Ovary (tissue), 3 donors: ENCODE measurements at regions not wholly inside any gene's neighbourhood (a gene's known extent, or its start where the extent isn't known, plus 50 kb on each side); places are given as distances from the start of the nearest gene placed in this dataset.

Experiments
- EP300 ChIP-seq: sonication (generic); formaldehyde crosslinking; IDR thresholded peaks from one replicate; pipeline ENCODE4 v1.6.1; 2017; ENCODE audit warnings: antibody characterized with exemption
- POLR2A ChIP-seq: fragments of 450-650 bp; IDR thresholded peaks from one replicate; pipeline ENCODE4 v1.6.1; 2017; ENCODE audit warnings: antibody characterized with exemption, mild to moderate bottlenecking, moderate library complexity
- TF ChIP-seq, protein P1 (sequence below), 3 donors: fragments of 450-650 bp in 2 of 3; fragments of 200-600 bp in 1 of 3; IDR thresholded peaks; one replicate each; pipeline versions ENCODE4 v1.5.1 to v1.8.0; 2016 to 2022; ENCODE audit warnings: antibody characterized with exemption in 3 of 3, mild to moderate bottlenecking in 1 of 3
- donor health status: DM: no; HTN: no; CAD: no.

DNA sequence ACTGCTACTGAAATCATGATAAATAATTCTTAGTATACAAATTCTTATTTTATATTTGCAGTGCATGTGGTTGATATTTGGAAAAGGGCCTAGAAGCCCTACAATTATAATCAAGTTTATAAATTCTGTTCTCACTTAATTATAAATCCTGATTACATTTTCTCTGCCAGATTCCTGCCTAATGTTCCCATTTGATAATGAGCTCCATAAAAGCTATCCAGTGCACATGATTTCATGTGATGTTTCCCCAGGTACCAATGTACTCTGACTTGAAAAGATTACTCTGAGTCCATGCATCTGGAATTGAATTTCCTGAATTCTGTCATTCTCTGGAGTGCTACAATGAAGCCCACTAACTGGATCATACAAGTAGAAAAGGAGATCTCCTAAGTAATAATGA lies 292.2 kb downstream of the FRK start:
- TF ChIP-seq POLR2A = no peak
- TF ChIP-seq, protein P1, sequence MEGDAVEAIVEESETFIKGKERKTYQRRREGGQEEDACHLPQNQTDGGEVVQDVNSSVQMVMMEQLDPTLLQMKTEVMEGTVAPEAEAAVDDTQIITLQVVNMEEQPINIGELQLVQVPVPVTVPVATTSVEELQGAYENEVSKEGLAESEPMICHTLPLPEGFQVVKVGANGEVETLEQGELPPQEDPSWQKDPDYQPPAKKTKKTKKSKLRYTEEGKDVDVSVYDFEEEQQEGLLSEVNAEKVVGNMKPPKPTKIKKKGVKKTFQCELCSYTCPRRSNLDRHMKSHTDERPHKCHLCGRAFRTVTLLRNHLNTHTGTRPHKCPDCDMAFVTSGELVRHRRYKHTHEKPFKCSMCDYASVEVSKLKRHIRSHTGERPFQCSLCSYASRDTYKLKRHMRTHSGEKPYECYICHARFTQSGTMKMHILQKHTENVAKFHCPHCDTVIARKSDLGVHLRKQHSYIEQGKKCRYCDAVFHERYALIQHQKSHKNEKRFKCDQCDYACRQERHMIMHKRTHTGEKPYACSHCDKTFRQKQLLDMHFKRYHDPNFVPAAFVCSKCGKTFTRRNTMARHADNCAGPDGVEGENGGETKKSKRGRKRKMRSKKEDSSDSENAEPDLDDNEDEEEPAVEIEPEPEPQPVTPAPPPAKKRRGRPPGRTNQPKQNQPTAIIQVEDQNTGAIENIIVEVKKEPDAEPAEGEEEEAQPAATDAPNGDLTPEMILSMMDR (IDR thresholded peaks at IDR 0.05) = no peak
- no peak for TF ChIP-seq EP300
